ENCODE measurements at regions not wholly inside any gene's neighbourhood (a gene's known extent, or its start where the extent isn't known, plus 50 kb on each side); places are given as distances from the start of the nearest gene placed in this dataset.

DNA sequence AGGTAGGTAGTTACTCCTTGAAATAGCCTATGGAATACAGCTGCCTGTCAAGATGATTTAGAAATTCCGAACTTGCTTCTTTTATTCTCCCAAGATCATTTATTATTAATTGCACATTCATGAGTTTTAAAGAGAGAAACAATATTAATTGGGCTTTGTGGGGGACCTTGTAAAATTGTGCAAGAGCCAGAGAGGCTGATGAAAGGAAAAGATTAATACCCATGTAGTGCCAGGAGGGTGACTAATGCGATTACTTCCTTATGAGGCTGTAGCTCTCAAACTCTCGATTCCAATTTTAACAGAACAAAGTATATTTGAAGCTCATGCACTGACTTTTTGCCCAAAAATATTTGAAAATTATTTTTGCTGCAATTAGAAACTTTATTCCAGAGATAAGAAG lies 423.8 kb upstream of the ID4 start:
- TF ChIP-seq POLR2AphosphoS5 (IDR thresholded peaks at IDR 0.05) (no peak), EP300 (conservative IDR thresholded peaks at IDR 0.05; ENCODE audit: poor library complexity, severe bottlenecking) (no peak), EZH2 (IDR thresholded peaks at IDR 0.05; ENCODE audit: borderline replicate concordance, insufficient read depth, low read length, poor library complexity, severe bottlenecking) (no peak)
- TF ChIP-seq, protein P1, sequence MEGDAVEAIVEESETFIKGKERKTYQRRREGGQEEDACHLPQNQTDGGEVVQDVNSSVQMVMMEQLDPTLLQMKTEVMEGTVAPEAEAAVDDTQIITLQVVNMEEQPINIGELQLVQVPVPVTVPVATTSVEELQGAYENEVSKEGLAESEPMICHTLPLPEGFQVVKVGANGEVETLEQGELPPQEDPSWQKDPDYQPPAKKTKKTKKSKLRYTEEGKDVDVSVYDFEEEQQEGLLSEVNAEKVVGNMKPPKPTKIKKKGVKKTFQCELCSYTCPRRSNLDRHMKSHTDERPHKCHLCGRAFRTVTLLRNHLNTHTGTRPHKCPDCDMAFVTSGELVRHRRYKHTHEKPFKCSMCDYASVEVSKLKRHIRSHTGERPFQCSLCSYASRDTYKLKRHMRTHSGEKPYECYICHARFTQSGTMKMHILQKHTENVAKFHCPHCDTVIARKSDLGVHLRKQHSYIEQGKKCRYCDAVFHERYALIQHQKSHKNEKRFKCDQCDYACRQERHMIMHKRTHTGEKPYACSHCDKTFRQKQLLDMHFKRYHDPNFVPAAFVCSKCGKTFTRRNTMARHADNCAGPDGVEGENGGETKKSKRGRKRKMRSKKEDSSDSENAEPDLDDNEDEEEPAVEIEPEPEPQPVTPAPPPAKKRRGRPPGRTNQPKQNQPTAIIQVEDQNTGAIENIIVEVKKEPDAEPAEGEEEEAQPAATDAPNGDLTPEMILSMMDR (IDR thresholded peaks at IDR 0.05; ENCODE audit: poor library complexity, severe bottlenecking), result no peak
- TF ChIP-seq, protein P2, sequence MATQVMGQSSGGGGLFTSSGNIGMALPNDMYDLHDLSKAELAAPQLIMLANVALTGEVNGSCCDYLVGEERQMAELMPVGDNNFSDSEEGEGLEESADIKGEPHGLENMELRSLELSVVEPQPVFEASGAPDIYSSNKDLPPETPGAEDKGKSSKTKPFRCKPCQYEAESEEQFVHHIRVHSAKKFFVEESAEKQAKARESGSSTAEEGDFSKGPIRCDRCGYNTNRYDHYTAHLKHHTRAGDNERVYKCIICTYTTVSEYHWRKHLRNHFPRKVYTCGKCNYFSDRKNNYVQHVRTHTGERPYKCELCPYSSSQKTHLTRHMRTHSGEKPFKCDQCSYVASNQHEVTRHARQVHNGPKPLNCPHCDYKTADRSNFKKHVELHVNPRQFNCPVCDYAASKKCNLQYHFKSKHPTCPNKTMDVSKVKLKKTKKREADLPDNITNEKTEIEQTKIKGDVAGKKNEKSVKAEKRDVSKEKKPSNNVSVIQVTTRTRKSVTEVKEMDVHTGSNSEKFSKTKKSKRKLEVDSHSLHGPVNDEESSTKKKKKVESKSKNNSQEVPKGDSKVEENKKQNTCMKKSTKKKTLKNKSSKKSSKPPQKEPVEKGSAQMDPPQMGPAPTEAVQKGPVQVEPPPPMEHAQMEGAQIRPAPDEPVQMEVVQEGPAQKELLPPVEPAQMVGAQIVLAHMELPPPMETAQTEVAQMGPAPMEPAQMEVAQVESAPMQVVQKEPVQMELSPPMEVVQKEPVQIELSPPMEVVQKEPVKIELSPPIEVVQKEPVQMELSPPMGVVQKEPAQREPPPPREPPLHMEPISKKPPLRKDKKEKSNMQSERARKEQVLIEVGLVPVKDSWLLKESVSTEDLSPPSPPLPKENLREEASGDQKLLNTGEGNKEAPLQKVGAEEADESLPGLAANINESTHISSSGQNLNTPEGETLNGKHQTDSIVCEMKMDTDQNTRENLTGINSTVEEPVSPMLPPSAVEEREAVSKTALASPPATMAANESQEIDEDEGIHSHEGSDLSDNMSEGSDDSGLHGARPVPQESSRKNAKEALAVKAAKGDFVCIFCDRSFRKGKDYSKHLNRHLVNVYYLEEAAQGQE (IDR thresholded peaks at IDR 0.05; ENCODE audit: borderline replicate concordance), result no peak
